Keratinocyte (primary cell): ENCODE measurements at regions not wholly inside any gene's neighbourhood (a gene's known extent, or its start where the extent isn't known, plus 50 kb on each side); places are given as distances from the start of the nearest gene placed in this dataset.

Experiments used
- DNase-seq: peaks from one replicate; pipeline ENCODE4 v3.0.0-alpha.2; 2011; ENCODE audit warnings: low read depth, missing footprints, low spot score
- FAIRE-seq: peaks from 2 replicates; lab custom pipeline; 2011; peaks lifted over from hg19 to GRCh38; lab: Jason Lieb, UNC
- H2AFZ ChIP-seq: 2 replicates; pipeline ENCODE4 v1.6.0; 2012; ENCODE audit warnings: low read length, control low read depth, inconsistent platforms; ENCODE audit not compliant: control insufficient read depth
- H3K27ac ChIP-seq: 2 replicates; pipeline ENCODE4 v1.5.1; 2011; ENCODE audit warnings: low read length; ENCODE audit not compliant: control insufficient read depth, insufficient read depth
- H3K27me3 ChIP-seq: 3 replicates; pipeline ENCODE4 v1.6.0; 2011; ENCODE audit warnings: low read length; ENCODE audit not compliant: control insufficient read depth, insufficient read depth; ENCODE audit errors: extremely low read depth
- H3K36me3 ChIP-seq, 2 experiments: 2 replicates in 1 of 2; 3 replicates in 1 of 2; pipeline ENCODE4 v1.5.1; 2011; ENCODE audit warnings: low read length in 2 of 2, mild to moderate bottlenecking in 1 of 2; ENCODE audit not compliant: control insufficient read depth in 2 of 2, insufficient read depth in 2 of 2; ENCODE audit errors: extremely low read depth in 1 of 2
- H3K4me1 ChIP-seq: 3 replicates; pipeline ENCODE4 v1.5.1; 2011; ENCODE audit warnings: low read length; ENCODE audit not compliant: control insufficient read depth, insufficient read depth; ENCODE audit errors: extremely low read depth
- H3K4me2 ChIP-seq: 3 replicates; pipeline ENCODE4 v1.6.0; 2011; ENCODE audit warnings: low read depth, low read length; ENCODE audit not compliant: control insufficient read depth, insufficient read depth; ENCODE audit errors: extremely low read depth
- H3K4me3 ChIP-seq, 3 experiments: fragments of 200-600 bp in 1 of 3; sonication (generic) in 1 of 3; 2 replicates in 2 of 3; 3 replicates in 1 of 3; pipeline ENCODE4 v1.5.1; 2011 to 2016; ENCODE audit warnings: low read length in 3 of 3, mild to moderate bottlenecking in 3 of 3, control low read depth in 2 of 3, inconsistent platforms in 1 of 3, low read depth in 1 of 3, mixed read lengths in 1 of 3, mixed run types in 1 of 3, moderate library complexity in 1 of 3; ENCODE audit not compliant: control insufficient read depth in 2 of 3, insufficient read depth in 2 of 3; ENCODE audit errors: extremely low read depth in 1 of 3
- H3K79me2 ChIP-seq: 2 replicates; pipeline ENCODE4 v1.6.0; 2012; ENCODE audit warnings: low read length; ENCODE audit not compliant: control insufficient read depth, insufficient read depth
- H3K9ac ChIP-seq: 3 replicates; pipeline ENCODE4 v1.6.0; 2011; ENCODE audit warnings: low read length; ENCODE audit not compliant: control insufficient read depth, insufficient read depth; ENCODE audit errors: extremely low read depth
- H3K9me1 ChIP-seq: 3 replicates; pipeline ENCODE4 v1.6.0; 2011; ENCODE audit warnings: low read length; ENCODE audit not compliant: control insufficient read depth, insufficient read depth; ENCODE audit errors: extremely low read depth
- H3K9me3 ChIP-seq: 2 replicates; pipeline ENCODE4 v1.5.1; 2012; ENCODE audit warnings: low read depth, low read length; ENCODE audit not compliant: control insufficient read depth
- H4K20me1 ChIP-seq: 3 replicates; pipeline ENCODE4 v1.6.0; 2011; ENCODE audit warnings: low read length; ENCODE audit not compliant: control insufficient read depth, insufficient read depth; ENCODE audit errors: extremely low read depth
- CTCF ChIP-seq, 3 experiments: IDR thresholded peaks in 1 of 3; conservative IDR thresholded peaks in 1 of 3; optimal IDR thresholded peaks in 1 of 3; 2 replicates in 2 of 3; 3 replicates in 1 of 3; pipeline versions ENCODE3 to v1.5.1; 2011; ENCODE audit warnings: low read length in 3 of 3, mild to moderate bottlenecking in 3 of 3, moderate library complexity in 2 of 3, control low read depth in 1 of 3, inconsistent platforms in 1 of 3; ENCODE audit not compliant: insufficient read depth in 2 of 3; ENCODE audit errors: extremely low read depth in 1 of 3
- EZH2 ChIP-seq: IDR thresholded peaks from one replicate; pipeline ENCODE4 v1.6.1; 2012; ENCODE audit warnings: inconsistent platforms, mild to moderate bottlenecking, low read length, moderate library complexity
- dilution Hi-C: fragments of 300-500 bp; cut with MboI; formaldehyde crosslinking; loops from one replicate; pipeline ENCODE4 v1.7.0; 2020; ENCODE audit warnings: low sequenced_read_pairs; ENCODE audit not compliant: extremely low pct_ligation_motif_present

GRCh38 chr2:762646-763045 lies 85.4 kb upstream of the TMEM18 start:
- Histone ChIP-seq H3K4me3 (no peak overlapping the region), H3K36me3 (no peaks in the 10 kb centered on the region), H3K79me2 (no peaks in the 10 kb centered on the region), H2AFZ (no peak overlapping the region), H3K4me2 (no peak overlapping the region), H3K4me1 (no peaks in the 10 kb centered on the region), H3K27ac (no peak overlapping the region), H3K9me1 (no peaks in the 10 kb centered on the region), H3K9me3 (no peaks in the 10 kb centered on the region), H4K20me1 (no peaks in the 10 kb centered on the region), H3K9ac (no peak overlapping the region), H3K27me3 (no peaks in the 10 kb centered on the region)
- dilution Hi-C loops = no loop called here
- DNase-seq (no peak), FAIRE-seq (no peak)
- TF ChIP-seq EZH2 (no peak), CTCF (optimal IDR thresholded peaks at IDR 0.05 in 1 of 3, IDR thresholded peaks at IDR 0.05 in 1 of 3, conservative IDR thresholded peaks at IDR 0.05 in 1 of 3; ENCODE audit: extremely low read depth in 1 of 3, insufficient read depth in 2 of 3, low read length in 3 of 3) (no peak)

GRCh38 chr2:761384-761783 lies 84.2 kb upstream of the TMEM18 start:
- dilution Hi-C loops = no loop called here
- no peaks in the 10 kb centered on the region for H3K27me3 ChIP-seq
- H3K9me1 ChIP-seq = no peaks in the 10 kb centered on the region
- no peak for FAIRE-seq
- H3K4me2 ChIP-seq = no peak overlapping the region
- H3K4me1 ChIP-seq = no peaks in the 10 kb centered on the region
- no peaks in the 10 kb centered on the region for H3K9me3 ChIP-seq
- no peak overlapping the region for H3K4me3 ChIP-seq
- no peaks in the 10 kb centered on the region for H3K36me3 ChIP-seq
- no peak for TF ChIP-seq CTCF (optimal IDR thresholded peaks at IDR 0.05 in 1 of 3, IDR thresholded peaks at IDR 0.05 in 1 of 3, conservative IDR thresholded peaks at IDR 0.05 in 1 of 3; ENCODE audit: extremely low read depth in 1 of 3, insufficient read depth in 2 of 3, low read length in 3 of 3)
- TF ChIP-seq EZH2 = no peak
- no peak overlapping the region for H3K9ac ChIP-seq
- no peaks in the 10 kb centered on the region for H3K79me2 ChIP-seq
- no peak overlapping the region for H3K27ac ChIP-seq
- H4K20me1 ChIP-seq = no peaks in the 10 kb centered on the region
- no peak overlapping the region for H2AFZ ChIP-seq
- no peak for DNase-seq
